Activated CD8-positive, alpha-beta T cell treated with anti-CD3 and anti-CD28 coated beads for 36 hours (primary cell): ENCODE measurements at regions not wholly inside any gene's neighbourhood (a gene's known extent, or its start where the extent isn't known, plus 50 kb on each side); places are given as distances from the start of the nearest gene placed in this dataset.

ENCODE experiments used
- ATAC-seq: fragments of 200-7000 bp; cut with Tn5 transposase; one replicate; pipeline ENCODE4 v1.10.0; 2021; ENCODE audit warnings: mild to moderate bottlenecking, moderate library complexity
- CTCF ChIA-PET: fragments of 350-600 bp; sonication (Branson Sonifier 250); formaldehyde crosslinking; loops from one replicate; lab custom pipeline; 2021; ENCODE audit warnings: antibody characterized with exemption; lab: Charles Lee
- POLR2A ChIA-PET: fragments of 350-600 bp; sonication (Branson Sonifier 250); formaldehyde crosslinking; loops from one replicate; lab custom pipeline; 2021; ENCODE audit warnings: antibody characterized with exemption; lab: Charles Lee
- DNase-seq: peaks from one replicate; pipeline ENCODE4 v3.0.0-alpha.2; 2020
- H3K27ac Mint-ChIP-seq: one replicate; pipeline ENCODE4 v1.8.0; 2021; ENCODE audit warnings: mild to moderate bottlenecking, mixed read lengths
- H3K27me3 Mint-ChIP-seq: one replicate; pipeline ENCODE4 v1.8.0; 2021; ENCODE audit warnings: mixed read lengths
- H3K36me3 Mint-ChIP-seq: one replicate; pipeline ENCODE4 v1.8.0; 2021; ENCODE audit warnings: low read depth, mixed read lengths
- H3K4me1 Mint-ChIP-seq: one replicate; pipeline ENCODE4 v1.8.0; 2021; ENCODE audit warnings: low read depth, mixed read lengths
- H3K4me3 Mint-ChIP-seq: one replicate; pipeline ENCODE4 v1.8.0; 2021; ENCODE audit warnings: mild to moderate bottlenecking, moderate library complexity, mixed read lengths
- H3K9me3 Mint-ChIP-seq: one replicate; pipeline ENCODE4 v1.8.0; 2021; ENCODE audit warnings: mixed read lengths
- intact Hi-C: fragments of 100-400 bp; cut with micrococcal nuclease; formaldehyde crosslinking; loops from one replicate; pipeline ENCODE4 v1.10.0; 2022
- TF ChIP-seq, protein P1 (sequence below): fragments of 200-600 bp; IDR thresholded peaks from one replicate; pipeline ENCODE4 v1.8.0; 2022; ENCODE audit warnings: antibody characterized with exemption, mild to moderate bottlenecking

- Mint-ChIP-seq H3K27ac (no peak overlapping the region), H3K4me3 (no peak overlapping the region), H3K36me3 (no peaks in the 10 kb centered on the region), H3K4me1 (no peaks in the 10 kb centered on the region), H3K27me3 (no peaks in the 10 kb centered on the region), H3K9me3 (no peaks in the 10 kb centered on the region)
- ChIA-PET POLR2A (no interaction called here), CTCF (no interaction called here)
- TF ChIP-seq, protein P1, sequence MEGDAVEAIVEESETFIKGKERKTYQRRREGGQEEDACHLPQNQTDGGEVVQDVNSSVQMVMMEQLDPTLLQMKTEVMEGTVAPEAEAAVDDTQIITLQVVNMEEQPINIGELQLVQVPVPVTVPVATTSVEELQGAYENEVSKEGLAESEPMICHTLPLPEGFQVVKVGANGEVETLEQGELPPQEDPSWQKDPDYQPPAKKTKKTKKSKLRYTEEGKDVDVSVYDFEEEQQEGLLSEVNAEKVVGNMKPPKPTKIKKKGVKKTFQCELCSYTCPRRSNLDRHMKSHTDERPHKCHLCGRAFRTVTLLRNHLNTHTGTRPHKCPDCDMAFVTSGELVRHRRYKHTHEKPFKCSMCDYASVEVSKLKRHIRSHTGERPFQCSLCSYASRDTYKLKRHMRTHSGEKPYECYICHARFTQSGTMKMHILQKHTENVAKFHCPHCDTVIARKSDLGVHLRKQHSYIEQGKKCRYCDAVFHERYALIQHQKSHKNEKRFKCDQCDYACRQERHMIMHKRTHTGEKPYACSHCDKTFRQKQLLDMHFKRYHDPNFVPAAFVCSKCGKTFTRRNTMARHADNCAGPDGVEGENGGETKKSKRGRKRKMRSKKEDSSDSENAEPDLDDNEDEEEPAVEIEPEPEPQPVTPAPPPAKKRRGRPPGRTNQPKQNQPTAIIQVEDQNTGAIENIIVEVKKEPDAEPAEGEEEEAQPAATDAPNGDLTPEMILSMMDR, result no peak
- intact Hi-C loops, result no loop called here
- DNase-seq (no peak), ATAC-seq (no peak)
These were observed 362.3 kb downstream of the RND3 start for GRCh38 chr2:150125188-150125587.

- no peak for ATAC-seq
- intact Hi-C loops, result no loop called here
These were observed 362.7 kb downstream of the RND3 start for GRCh38 chr2:150124739-150125138.

DNA sequence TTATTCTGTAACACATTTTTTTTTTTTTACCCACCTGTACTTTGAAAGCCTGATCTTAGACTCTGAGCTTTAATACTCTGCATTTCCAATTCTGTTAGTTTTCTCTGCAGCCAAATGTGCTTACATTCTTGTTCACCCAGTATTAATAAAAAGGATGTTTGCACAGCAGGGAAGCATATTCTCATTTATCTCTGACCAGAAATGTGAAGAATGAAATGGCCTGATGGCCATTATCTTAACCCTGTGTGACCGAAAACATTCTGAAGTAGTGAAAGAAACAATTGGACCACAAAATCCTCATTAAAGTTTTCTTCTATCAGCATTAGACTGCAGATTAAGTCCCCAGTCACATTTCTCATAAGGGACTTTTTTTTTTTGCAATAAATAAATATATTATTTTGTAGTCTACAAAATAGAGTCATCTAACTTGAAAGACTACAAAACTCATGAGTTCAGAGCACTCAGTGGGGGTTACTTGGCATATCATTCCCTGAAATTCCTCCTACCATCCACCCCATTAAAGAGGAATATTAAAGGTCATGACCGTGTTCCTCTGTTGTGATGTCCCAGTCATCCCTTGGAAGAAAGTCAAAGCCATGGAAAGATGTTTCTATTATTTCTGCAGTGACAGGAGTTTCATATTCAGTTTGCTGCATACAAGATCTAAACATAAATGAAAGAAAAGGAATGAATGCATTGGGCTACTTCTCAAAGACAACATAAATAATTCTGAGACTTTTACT lies 364.4 kb downstream of the RND3 start:
- DNase-seq (no peak), ATAC-seq (no peak)
- Mint-ChIP-seq H3K27ac (no peak overlapping the region), H3K9me3 (no peaks in the 10 kb centered on the region), H3K4me3 (no peak overlapping the region), H3K27me3 (no peaks in the 10 kb centered on the region), H3K36me3 (no peaks in the 10 kb centered on the region), H3K4me1 (no peaks in the 10 kb centered on the region)
- ChIA-PET CTCF (no interaction called here), POLR2A (no interaction called here)
- intact Hi-C loops, result no loop called here
- TF ChIP-seq, protein P1, result no peak

More at GRCh38 chr2:150124739-150125138, 362.7 kb downstream of the RND3 start:
- CTCF ChIA-PET, result no interaction called here
- Mint-ChIP-seq H3K27ac (no peak overlapping the region), H3K4me1 (no peaks in the 10 kb centered on the region), H3K9me3 (no peaks in the 10 kb centered on the region), H3K27me3 (no peaks in the 10 kb centered on the region), H3K4me3 (no peak overlapping the region), H3K36me3 (no peaks in the 10 kb centered on the region)
- POLR2A ChIA-PET, result no interaction called here
- TF ChIP-seq, protein P1, result no peak
- DNase-seq, result no peak

- Mint-ChIP-seq H3K36me3 (no peaks in the 10 kb centered on the region), H3K4me1 (no peaks in the 10 kb centered on the region)
- intact Hi-C loops, result no loop called here
These were observed 365.3 kb downstream of the RND3 start for GRCh38 chr2:150122156-150122555.

GRCh38 chr2:150120326-150120955 lies 367.0 kb downstream of the RND3 start:
- no peak for DNase-seq
- Mint-ChIP-seq H3K9me3 (no peaks in the 10 kb centered on the region), H3K27me3 (no peaks in the 10 kb centered on the region), H3K36me3 (no peaks in the 10 kb centered on the region), H3K4me1 (no peaks in the 10 kb centered on the region), H3K27ac (no peak overlapping the region), H3K4me3 (no peak overlapping the region)
- ATAC-seq, result no peak
- ChIA-PET CTCF (no interaction called here), POLR2A (no interaction called here)
- TF ChIP-seq, protein P1, result no peak
- intact Hi-C loops, result no loop called here

More at GRCh38 chr2:150122156-150122555, 365.3 kb downstream of the RND3 start:
- CTCF ChIA-PET, result no interaction called here
- no peak for DNase-seq
- ATAC-seq, result no peak
- TF ChIP-seq, protein P1, result no peak
- H3K4me3 Mint-ChIP-seq, result no peak overlapping the region
- H3K27me3 Mint-ChIP-seq, result no peaks in the 10 kb centered on the region
- POLR2A ChIA-PET, result no interaction called here
- H3K9me3 Mint-ChIP-seq, result no peaks in the 10 kb centered on the region
- H3K27ac Mint-ChIP-seq, result no peak overlapping the region
